ENCODE measurements at regions not wholly inside any gene's neighbourhood (a gene's known extent, or its start where the extent isn't known, plus 50 kb on each side); places are given as distances from the start of the nearest gene placed in this dataset.
"Not testable (repeated sequence)": the region's sequence is repeated elsewhere in the genome, so short reads cannot be mapped to it uniquely, and the experiment has no call there.

DNA sequence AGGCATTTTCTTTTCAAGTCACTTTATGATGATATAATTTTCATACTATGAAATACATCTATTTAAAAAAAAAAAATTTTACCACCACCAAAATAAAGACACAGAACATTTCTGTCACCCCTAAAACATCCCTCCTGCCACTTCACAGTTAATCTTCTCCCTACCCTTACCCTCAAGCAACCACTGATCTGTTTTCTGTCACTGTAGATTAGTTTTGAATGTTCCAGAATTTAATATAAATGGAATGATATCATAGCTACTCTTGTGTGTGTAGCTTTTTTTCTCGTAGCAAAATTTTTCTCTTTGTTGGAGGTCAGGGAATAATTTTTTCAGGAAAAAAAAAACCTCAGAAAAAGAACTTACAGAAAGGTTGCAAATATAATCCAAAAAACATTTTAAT lies 152.7 kb downstream of the RHOU start:
- no peak for TF ChIP-seq POLR2A (IDR thresholded peaks at IDR 0.05)
- TF ChIP-seq, protein P1, sequence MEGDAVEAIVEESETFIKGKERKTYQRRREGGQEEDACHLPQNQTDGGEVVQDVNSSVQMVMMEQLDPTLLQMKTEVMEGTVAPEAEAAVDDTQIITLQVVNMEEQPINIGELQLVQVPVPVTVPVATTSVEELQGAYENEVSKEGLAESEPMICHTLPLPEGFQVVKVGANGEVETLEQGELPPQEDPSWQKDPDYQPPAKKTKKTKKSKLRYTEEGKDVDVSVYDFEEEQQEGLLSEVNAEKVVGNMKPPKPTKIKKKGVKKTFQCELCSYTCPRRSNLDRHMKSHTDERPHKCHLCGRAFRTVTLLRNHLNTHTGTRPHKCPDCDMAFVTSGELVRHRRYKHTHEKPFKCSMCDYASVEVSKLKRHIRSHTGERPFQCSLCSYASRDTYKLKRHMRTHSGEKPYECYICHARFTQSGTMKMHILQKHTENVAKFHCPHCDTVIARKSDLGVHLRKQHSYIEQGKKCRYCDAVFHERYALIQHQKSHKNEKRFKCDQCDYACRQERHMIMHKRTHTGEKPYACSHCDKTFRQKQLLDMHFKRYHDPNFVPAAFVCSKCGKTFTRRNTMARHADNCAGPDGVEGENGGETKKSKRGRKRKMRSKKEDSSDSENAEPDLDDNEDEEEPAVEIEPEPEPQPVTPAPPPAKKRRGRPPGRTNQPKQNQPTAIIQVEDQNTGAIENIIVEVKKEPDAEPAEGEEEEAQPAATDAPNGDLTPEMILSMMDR (IDR thresholded peaks at IDR 0.05), result no peak
- H3K4me3 ChIP-seq (ENCODE audit: low read depth, poor library complexity, severe bottlenecking), result no peak overlapping the region
- WGBS, 2 donors, result 53 to 68% methylated on average over 1 of the region's 1 CpG
- DNase-seq (ENCODE audit: low spot score in 2 of 2), result no peak
- intact Hi-C loops (cut with DNase I; ENCODE audit: low total_unique reads), result no loop called here

DNA sequence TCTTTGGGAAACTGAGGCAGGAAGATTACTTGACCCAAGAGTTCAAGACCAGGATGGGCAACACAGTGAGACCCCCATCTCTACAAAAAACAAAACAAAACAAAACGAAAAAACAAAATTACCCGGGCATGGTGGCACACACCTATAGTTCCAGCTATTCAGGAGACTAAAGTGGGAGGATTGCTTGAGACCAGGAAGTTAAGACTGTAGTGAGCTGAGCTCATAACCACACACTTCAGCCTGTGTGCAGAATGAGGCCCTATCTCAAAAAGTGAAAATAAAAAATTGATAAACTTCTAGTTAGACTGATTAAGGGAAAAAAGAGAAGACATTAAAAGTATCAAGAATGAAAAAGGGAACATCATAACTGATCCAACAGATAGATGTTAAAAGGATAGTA lies 154.0 kb downstream of the RHOU start:
- no peak for DNase-seq (ENCODE audit: low spot score in 2 of 2)
- 90% methylated on average over 2 of the region's 2 CpGs for WGBS, 2 donors
- H3K4me3 ChIP-seq (ENCODE audit: low read depth, poor library complexity, severe bottlenecking), result no peak overlapping the region
- no peak for TF ChIP-seq POLR2A (IDR thresholded peaks at IDR 0.05)
- TF ChIP-seq, protein P1 (IDR thresholded peaks at IDR 0.05), result no peak
- intact Hi-C loops (cut with DNase I; ENCODE audit: low total_unique reads), result no loop called here

DNA sequence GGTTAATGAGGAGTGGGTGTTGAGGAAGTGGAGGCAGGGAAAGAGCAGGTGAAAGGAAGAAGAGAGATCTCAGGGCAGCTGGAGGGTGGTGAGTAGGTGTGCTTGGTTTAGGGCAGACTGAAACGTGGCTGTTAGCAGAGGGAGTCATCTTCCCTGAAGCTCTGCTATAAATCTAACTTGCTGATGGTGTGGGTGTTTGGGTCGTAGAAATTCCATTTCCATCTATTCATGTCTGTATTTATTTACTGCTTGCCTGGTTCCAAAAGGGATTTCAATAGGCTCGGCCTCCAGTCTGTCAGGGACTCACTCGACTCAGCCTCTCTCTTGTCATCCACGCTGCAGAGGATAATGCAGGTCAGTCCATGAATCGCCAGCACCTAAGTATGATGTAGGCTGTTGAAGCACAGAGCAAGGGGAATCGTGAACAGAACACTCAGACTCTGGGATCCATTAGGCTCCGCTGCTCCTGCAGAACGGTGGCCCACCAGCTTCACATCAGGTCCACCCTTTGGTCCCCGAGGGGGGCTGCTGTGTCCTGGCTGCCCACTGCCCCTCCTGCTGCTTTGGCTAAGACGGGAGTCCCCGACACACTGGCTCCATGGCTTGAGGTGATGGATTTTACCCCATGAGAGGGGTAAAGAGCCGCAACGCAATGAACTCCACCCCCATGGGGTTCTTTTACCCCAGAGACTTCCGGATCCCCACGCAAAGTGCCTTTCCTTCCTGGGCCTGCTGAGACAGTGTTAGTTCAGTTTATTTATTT lies 156.2 kb downstream of the RHOU start:
- WGBS, 2 donors, result 76 to 78% methylated on average over 16 of the region's 16 CpGs
- no peak for TF ChIP-seq POLR2A (IDR thresholded peaks at IDR 0.05)
- TF ChIP-seq, protein P1 (IDR thresholded peaks at IDR 0.05), result no peak
- intact Hi-C loops (cut with DNase I; ENCODE audit: low total_unique reads), result no loop called here
- no peak overlapping the region for H3K4me3 ChIP-seq (ENCODE audit: low read depth, poor library complexity, severe bottlenecking)
- DNase-seq (ENCODE audit: low spot score in 2 of 2), result no peak

DNA sequence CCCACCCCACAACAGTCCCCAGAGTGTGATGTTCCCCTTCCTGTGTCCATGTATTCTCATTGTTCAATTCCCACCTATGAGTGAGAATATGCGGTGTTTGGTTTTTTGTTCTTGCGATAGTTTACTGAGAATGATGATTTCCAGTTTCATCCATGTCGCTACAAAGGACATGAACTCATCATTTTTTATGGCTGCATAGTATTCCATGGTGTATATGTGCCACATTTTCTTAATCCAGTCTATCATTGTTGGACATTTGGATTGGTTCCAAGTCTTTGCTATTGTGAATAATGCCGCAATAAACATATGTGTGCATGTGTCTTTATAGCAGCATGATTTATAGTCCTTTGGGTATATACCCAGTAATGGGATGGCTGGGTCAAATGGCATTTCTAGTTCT lies 156.9 kb downstream of the RHOU start:
- WGBS, 2 donors, result 100% methylated on average over 2 of the region's 4 CpGs; no CpG with 5 or more reads in 1 of the 2 donors
- DNase-seq (ENCODE audit: low spot score in 2 of 2); H3K4me3 ChIP-seq (ENCODE audit: low read depth, poor library complexity, severe bottlenecking); intact Hi-C loops (cut with DNase I; ENCODE audit: low total_unique reads): not testable (repeated sequence)

DNA sequence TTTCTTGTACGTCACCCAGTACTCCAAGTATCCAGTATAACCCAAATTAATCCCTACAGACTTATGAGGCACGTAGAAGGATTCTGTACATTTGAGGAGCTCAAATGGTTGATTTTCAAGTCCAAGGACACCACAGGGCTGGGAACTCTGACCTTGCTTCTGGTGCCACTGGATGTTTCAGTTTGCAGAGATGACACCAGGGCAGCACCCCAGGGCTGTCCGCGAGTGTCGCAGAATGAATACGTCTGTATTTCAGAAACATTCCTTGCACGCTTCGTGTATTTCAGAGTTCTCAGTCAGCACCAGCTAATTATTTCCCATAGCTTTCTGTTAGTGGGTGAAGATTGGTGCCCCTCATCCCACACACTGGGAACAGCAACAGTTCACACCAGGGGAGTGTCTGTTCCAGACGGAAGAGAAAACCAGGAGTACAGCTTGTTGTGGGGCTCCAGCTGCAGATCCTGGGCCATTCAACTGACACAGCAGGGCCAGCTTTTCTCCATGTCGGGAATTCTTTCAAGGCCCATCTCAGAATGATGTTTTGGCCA lies 159.2 kb downstream of the RHOU start:
- TF ChIP-seq, protein P1 (IDR thresholded peaks at IDR 0.05), result no peak
- no peak for TF ChIP-seq POLR2A (IDR thresholded peaks at IDR 0.05)
- 87 to 88% methylated on average over 10 of the region's 10 CpGs for WGBS, 2 donors
- no peak overlapping the region for H3K4me3 ChIP-seq (ENCODE audit: low read depth, poor library complexity, severe bottlenecking)
- DNase-seq (ENCODE audit: low spot score in 2 of 2), result no peak
- intact Hi-C loops (cut with DNase I; ENCODE audit: low total_unique reads), result no loop called here

DNA sequence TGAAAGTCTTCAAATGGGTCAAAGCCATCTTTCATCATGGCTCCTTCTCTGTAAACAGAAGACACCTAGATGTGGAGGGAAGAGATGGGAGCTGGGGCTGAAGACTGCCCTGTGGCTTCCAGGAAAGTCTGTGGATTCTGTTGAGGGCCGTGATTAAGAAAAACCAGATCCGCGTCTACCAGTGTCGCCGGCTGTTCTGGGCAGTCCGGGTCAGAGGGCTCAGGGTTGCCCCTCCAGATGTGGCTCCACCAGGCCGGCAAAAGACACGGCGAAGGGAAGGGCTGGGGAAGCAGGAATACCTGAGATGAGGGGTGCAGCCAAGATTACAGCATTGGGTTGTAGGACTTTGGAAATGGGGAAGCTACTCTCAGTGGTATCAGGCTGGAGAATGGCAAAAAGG lies 162.6 kb downstream of the RHOU start:
- H3K4me3 ChIP-seq (ENCODE audit: low read depth, poor library complexity, severe bottlenecking), result no peak overlapping the region
- intact Hi-C loops (cut with DNase I; ENCODE audit: low total_unique reads), result no loop called here
- no peak for DNase-seq (ENCODE audit: low spot score in 2 of 2)
- 92 to 97% methylated on average over 9 of the region's 9 CpGs for WGBS, 2 donors
- TF ChIP-seq POLR2A (IDR thresholded peaks at IDR 0.05), result no peak
- TF ChIP-seq, protein P1 (IDR thresholded peaks at IDR 0.05), result no peak
